Left lung (tissue), 4 donors: ENCODE measurements at regions not wholly inside any gene's neighbourhood (a gene's known extent, or its start where the extent isn't known, plus 50 kb on each side); places are given as distances from the start of the nearest gene placed in this dataset.

Experiments used
- ATAC-seq: fragments of 200-7000 bp; cut with Tn5 transposase; one replicate; pipeline ENCODE4 v1.9.1; 2020; ENCODE audit warnings: moderate library complexity
- DNase-seq, 4 donors: peaks; one replicate each; pipeline ENCODE4 v3.0.0-alpha.2; 2013 to 2020
- H3K27ac ChIP-seq, 2 donors: fragments of 200-600 bp; sonication (generic) in 1 of 2; one replicate each; pipeline versions ENCODE4 v1.5.0 to v1.8.0; 2020 to 2021
- H3K27me3 ChIP-seq, 2 donors: fragments of 200-600 bp; sonication (generic) in 1 of 2; one replicate each; pipeline versions ENCODE4 v1.5.0 to v1.8.0; 2020 to 2021
- H3K36me3 ChIP-seq, 2 donors: fragments of 200-600 bp; sonication (generic) in 1 of 2; one replicate each; pipeline versions ENCODE4 v1.5.0 to v1.8.0; 2020 to 2021
- H3K4me1 ChIP-seq, 2 donors: fragments of 200-600 bp; one replicate each; pipeline ENCODE4 v1.8.0; 2021
- H3K4me3 ChIP-seq, 2 donors: fragments of 200-600 bp; sonication (generic) in 1 of 2; one replicate each; pipeline versions ENCODE4 v1.5.0 to v1.8.0; 2020 to 2021; ENCODE audit warnings: mild to moderate bottlenecking in 1 of 2
- H3K9me3 ChIP-seq, 2 donors: fragments of 200-600 bp; sonication (generic) in 1 of 2; one replicate each; pipeline versions ENCODE4 v1.5.0 to v1.8.0; 2020 to 2021
- intact Hi-C, 2 donors: fragments of 100-400 bp; cut with DNase I; formaldehyde crosslinking; loops; one replicate each; pipeline versions ENCODE4 v1.11.2 to v1.14.2; 2022
- TF ChIP-seq, protein P1 (sequence below), 2 donors: fragments of 200-600 bp; sonication (generic) in 1 of 2; IDR thresholded peaks; one replicate each; pipeline versions ENCODE4 v1.5.0 to v1.8.0; 2021; ENCODE audit warnings: antibody characterized with exemption in 2 of 2
- donor health status: DM: no; HTN: yes; CAD: no.
- donor health status: DM: no; HTN: no; CAD: no.

DNA sequence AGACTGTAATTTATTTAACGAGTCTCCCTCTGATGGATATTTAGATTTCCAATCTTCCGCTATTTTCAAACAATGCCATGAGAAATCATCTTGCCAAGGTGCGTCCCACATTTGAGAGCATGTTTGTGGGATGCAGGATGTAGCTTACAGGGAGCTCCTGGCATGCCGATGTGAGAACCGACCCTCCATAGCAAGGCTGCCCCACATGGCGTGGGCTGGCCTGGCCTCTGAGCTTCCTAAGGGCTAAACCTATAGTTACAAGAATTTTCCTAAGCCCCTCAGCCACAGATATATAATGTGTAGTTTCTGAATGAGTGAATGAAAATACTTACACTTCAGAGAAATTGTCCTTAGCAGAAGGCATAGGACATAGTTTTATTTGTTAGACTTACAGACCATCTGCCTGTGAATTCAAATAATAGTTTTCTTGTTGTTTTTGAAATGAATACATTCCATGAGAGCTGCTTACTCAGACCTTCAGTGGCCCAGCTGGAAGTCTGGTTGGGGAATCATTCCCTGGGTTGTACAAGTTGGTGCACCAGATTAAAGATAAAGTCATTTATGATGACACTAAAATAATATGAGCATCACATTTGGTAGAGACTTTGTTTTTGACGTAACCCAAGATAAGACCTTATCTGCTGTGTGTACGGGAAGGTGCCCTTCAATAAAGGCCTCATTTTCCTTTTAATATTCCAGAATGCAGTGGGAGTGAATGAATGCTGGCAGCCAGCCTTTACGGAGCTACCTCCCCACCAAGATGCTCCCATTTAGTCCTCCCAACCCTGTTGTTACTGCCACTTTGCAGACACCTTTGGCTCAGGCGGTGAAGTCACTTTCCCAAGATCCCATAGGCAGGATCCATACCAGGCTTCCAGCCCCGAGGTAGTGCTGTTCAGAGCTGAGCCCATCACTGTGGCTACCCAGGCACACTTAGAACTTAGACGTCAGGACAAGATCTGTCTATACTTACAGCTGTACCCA lies 107.1 kb downstream of the GLI2 start:
- ATAC-seq (no peak), DNase-seq (peak in 1 of 4 donors; percentile 9)
- TF ChIP-seq, protein P1, sequence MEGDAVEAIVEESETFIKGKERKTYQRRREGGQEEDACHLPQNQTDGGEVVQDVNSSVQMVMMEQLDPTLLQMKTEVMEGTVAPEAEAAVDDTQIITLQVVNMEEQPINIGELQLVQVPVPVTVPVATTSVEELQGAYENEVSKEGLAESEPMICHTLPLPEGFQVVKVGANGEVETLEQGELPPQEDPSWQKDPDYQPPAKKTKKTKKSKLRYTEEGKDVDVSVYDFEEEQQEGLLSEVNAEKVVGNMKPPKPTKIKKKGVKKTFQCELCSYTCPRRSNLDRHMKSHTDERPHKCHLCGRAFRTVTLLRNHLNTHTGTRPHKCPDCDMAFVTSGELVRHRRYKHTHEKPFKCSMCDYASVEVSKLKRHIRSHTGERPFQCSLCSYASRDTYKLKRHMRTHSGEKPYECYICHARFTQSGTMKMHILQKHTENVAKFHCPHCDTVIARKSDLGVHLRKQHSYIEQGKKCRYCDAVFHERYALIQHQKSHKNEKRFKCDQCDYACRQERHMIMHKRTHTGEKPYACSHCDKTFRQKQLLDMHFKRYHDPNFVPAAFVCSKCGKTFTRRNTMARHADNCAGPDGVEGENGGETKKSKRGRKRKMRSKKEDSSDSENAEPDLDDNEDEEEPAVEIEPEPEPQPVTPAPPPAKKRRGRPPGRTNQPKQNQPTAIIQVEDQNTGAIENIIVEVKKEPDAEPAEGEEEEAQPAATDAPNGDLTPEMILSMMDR (IDR thresholded peaks at IDR 0.05), result no peak
- Histone ChIP-seq H3K9me3 (no peaks in the 10 kb centered on the region), H3K27ac (no peak overlapping the region), H3K4me1 (peaks cover 0 to 3% of the 10 kb centered on the region in 2 donors), H3K4me3 (no peak overlapping the region), H3K27me3 (peaks cover 0 to 7% of the 10 kb centered on the region in 2 donors), H3K36me3 (no peaks in the 10 kb centered on the region)
- intact Hi-C loops, result no loop called here

DNA sequence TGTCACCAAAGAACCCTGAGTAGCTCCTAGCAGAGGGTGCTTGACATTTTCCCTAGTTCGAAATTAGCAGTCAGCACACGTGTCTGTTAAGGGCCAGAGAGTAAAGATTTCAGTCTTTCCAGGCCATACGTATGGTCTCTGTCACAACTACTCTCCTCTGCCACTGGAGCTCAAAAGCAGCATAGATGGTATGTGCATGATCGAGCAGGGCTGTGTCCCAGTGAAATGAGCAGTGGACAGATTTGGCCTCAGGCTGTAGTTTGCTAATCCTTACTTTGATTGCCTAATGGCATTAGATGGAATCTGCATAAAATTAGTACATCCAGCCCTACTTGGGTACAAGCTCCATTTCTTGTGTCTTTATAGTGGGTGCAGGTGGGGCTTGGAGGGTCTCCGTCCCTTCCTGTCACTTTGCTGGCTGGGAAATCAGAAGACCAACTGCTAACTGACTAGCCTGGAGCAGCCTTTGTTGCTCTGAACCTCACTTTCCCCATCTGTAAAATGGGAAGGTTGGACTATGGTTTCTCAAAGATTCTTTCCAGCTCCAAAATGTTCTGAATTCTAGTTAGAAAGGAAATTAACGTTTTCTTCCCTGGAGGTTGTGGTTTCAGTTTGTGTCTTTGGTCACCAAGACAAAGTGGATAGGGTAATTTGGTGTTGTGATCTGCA lies 108.5 kb downstream of the GLI2 start:
- peaks cover 0 to 12% of the 10 kb centered on the region in 2 donors for H3K27me3 ChIP-seq
- intact Hi-C loops, result no loop called here
- no peak overlapping the region for H3K4me3 ChIP-seq
- no peak overlapping the region for H3K27ac ChIP-seq
- ATAC-seq (peak; percentile 21), DNase-seq (peak in 3 of 4 donors; percentile 2 to 77 (median 49))
- TF ChIP-seq, protein P1 (IDR thresholded peaks at IDR 0.05), result no peak
- peaks cover 0 to 3% of the 10 kb centered on the region in 2 donors for H3K4me1 ChIP-seq
- no peaks in the 10 kb centered on the region for H3K36me3 ChIP-seq
- peaks cover 0 to 4% of the 10 kb centered on the region in 2 donors for H3K9me3 ChIP-seq

DNA sequence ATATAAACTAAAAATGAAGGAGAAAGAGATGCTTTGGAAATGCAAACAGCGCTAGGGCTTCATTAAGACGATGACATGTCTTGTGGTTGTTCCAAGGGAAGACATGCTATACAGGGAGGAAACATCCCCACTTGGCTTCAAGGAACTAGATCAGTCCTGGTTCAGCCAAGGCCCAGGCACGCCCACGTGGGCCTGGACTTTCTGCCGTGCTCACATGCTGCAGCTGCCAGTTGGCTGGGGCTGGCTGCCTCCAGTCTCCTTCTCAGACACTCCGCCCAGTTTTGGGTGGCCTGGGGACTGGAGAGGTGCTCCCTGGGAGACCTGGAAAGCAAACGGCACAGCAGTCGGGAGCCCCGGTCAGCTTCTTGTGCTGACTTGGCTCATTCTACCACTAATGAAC lies 109.6 kb downstream of the GLI2 start:
- intact Hi-C loops, result no loop called here
- Histone ChIP-seq H3K4me3 (no peak overlapping the region), H3K36me3 (no peaks in the 10 kb centered on the region), H3K27me3 (peaks cover 0 to 12% of the 10 kb centered on the region in 2 donors), H3K4me1 (peaks cover 0 to 3% of the 10 kb centered on the region in 2 donors), H3K9me3 (peaks cover 0 to 9% of the 10 kb centered on the region in 2 donors), H3K27ac (no peak overlapping the region)
- TF ChIP-seq, protein P1 (IDR thresholded peaks at IDR 0.05), result no peak
- peak; percentile 76 for ATAC-seq
- peak in 3 of 4 donors; percentile 58 to 78 (median 70) for DNase-seq

DNA sequence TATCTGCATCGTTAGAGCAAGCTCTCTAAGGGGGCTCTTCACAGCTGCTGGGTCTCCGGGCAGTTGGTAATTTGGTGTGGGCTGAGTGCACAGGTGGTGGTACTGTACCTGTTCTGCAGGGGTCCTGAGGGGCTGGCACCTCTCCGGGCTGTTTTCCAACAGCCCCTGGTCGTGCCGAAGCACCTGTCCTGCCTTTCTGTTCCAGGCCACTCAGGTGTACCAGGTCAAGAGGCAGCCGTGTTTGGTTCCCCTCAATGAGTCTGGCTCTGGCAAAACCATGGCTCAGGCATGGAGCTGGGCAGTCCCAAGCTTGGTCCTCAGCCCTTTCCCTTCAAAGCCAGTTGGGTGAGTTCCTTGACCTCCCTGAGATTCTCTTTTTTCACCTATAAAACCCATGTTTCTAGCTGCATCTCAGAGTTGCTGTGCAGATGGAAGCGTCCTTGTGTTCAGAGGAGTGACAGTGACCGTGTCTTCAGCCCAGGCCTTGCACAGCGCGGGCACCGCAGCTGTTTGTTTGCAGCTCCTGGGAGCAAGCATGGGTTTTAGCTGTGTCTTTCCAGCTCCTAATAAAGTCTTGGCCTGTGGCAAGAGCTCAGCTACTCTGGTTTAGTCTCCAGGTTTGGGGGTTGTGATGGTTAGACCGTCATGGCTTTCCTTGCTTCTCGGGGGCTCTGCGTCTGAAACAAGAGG lies 110.9 kb downstream of the GLI2 start:
- Histone ChIP-seq H3K4me1 (peaks cover 0 to 3% of the 10 kb centered on the region in 2 donors), H3K9me3 (peaks cover 0 to 9% of the 10 kb centered on the region in 2 donors), H3K27ac (no peak overlapping the region), H3K27me3 (peaks cover 0 to 12% of the 10 kb centered on the region in 2 donors), H3K36me3 (no peaks in the 10 kb centered on the region), H3K4me3 (no peak overlapping the region)
- TF ChIP-seq, protein P1 (IDR thresholded peaks at IDR 0.05), result no peak
- ATAC-seq (no peak), DNase-seq (no peak)
- intact Hi-C loops, result no loop called here
